Stimulated activated CD4-positive, alpha-beta T cell treated with anti-CD3 and anti-CD28 coated beads, Interleukin-2, amount 100 ng/mL, for 48 hours (primary cell): ENCODE measurements at regions not wholly inside any gene's neighbourhood (a gene's known extent, or its start where the extent isn't known, plus 50 kb on each side); places are given as distances from the start of the nearest gene placed in this dataset.
A peak's percentile ranks its signal among the peaks of the same experiment; 100 is the strongest.

ENCODE experiments used
- DNase-seq, 2 donors: peaks; one replicate each; pipeline ENCODE4 v3.0.0-alpha.2; 2020

- no peak for DNase-seq
These were observed 66.3 kb downstream of the ITM2A start for GRCh38 chrX:79300856-79301255.

- DNase-seq, result no peak
These were observed 76.5 kb downstream of the ITM2A start for GRCh38 chrX:79290596-79290995.

GRCh38 chrX:79288733-79289132 lies 78.4 kb downstream of the ITM2A start:
- DNase-seq, result no peak

- DNase-seq, result no peak
These were observed 79.4 kb downstream of the ITM2A start for GRCh38 chrX:79287724-79288123.

GRCh38 chrX:79281775-79282174 lies 85.4 kb downstream of the ITM2A start:
- no peak for DNase-seq

- peak; percentile 52 to 56 for DNase-seq
These were observed 96.7 kb downstream of the ITM2A start for GRCh38 chrX:79270401-79270800.

DNA sequence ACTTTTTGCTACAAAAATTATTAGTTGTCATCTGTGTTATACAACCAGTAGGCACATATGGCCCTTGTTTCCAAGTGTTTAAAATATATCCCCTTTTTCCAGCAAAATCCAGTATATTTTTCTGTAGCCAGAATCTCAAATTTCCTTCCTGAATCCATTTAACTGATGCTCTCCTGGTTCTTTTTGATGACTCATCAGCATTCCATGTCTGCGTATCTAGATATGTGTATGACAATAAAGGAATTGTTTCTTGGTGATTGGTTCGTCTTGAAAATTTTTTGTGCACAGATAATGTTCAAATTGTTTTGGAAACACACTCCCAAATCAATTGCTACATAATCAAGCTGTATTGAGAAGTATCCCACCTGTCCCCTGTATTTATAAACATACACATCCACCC lies 98.3 kb downstream of the ITM2A start:
- no peak for DNase-seq

GRCh38 chrX:79266702-79267101 lies 100.4 kb downstream of the ITM2A start:
- no peak for DNase-seq

DNA sequence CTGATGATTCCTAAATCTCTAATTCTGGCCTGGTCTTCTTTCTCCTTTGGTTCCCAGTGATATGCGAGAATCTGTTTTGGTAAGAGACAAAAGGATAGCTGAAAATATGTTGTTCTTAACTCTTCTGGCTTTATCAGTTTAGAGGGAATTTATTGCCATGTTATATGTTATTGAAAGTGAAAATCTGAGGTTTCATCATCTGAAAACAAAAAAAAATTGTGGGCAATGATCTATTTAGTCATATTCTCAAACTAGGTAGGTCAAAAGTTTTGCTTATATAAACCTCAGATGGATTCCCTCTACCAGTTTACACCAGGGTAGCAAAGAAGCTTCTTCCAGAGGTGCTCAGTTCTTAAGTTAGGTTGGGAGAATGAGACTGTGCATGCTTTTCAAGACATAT lies 103.6 kb downstream of the ITM2A start:
- no peak for DNase-seq

DNA sequence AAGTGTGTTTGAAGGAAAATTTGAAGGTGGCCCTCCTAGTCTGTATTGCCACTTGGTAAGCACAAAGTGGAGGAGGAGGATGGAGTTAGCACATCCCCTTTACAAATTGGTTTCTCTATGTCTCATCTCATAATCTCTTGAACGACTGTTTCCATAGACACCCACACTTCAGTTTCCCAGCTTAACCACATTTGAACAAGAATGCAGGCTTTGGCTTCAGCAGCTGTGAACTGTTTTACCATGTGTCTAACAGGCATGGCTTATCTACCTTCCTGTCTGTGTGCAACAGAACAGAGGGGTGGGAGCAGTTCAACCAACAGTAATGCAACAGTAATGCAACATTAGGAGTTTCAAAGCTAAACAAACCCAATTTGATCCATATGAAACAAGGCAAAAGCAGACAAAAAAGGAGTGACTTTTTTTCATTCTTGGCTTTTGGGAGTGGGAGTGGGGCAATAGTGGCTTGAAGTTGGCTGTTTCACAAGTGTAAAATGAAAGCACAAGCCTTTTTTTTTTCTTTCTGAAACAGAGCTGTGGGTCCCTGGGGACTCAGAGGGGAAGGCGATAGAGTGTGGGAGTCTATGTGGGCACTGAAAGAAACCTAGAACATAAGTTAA lies 108.0 kb downstream of the ITM2A start:
- peak; percentile 18 to 28 for DNase-seq

GRCh38 chrX:79243691-79244090 lies 99.2 kb downstream of the GPR174 start:
- no peak for DNase-seq

- no peak for DNase-seq
These were observed 91.4 kb downstream of the GPR174 start for GRCh38 chrX:79235899-79236298.

GRCh38 chrX:79231662-79232061 lies 87.2 kb downstream of the GPR174 start:
- DNase-seq, result no peak
